Urinary bladder (tissue), 3 donors: ENCODE measurements at regions not wholly inside any gene's neighbourhood (a gene's known extent, or its start where the extent isn't known, plus 50 kb on each side); places are given as distances from the start of the nearest gene placed in this dataset.
A peak's percentile ranks its signal among the peaks of the same experiment; 100 is the strongest.
"Not testable (repeated sequence)": the region's sequence is repeated elsewhere in the genome, so short reads cannot be mapped to it uniquely, and the experiment has no call there.

Source experiments
- DNase-seq: peaks from one replicate; pipeline ENCODE4 v3.0.0-alpha.2; 2015; ENCODE audit errors: extremely low spot score
- H3K27ac ChIP-seq: one replicate; pipeline ENCODE4 v1.5.1; 2013; ENCODE audit warnings: low read depth, mild to moderate bottlenecking, moderate library complexity
- H3K36me3 ChIP-seq: one replicate; pipeline ENCODE4 v1.6.1; 2013; ENCODE audit warnings: mild to moderate bottlenecking, moderate library complexity; ENCODE audit not compliant: insufficient read depth
- H3K4me1 ChIP-seq: one replicate; pipeline ENCODE4 v1.6.1; 2013; ENCODE audit warnings: mild to moderate bottlenecking, moderate library complexity; ENCODE audit not compliant: insufficient read depth
- H3K4me3 ChIP-seq: one replicate; pipeline ENCODE4 v1.5.1; 2013; ENCODE audit warnings: low read depth, low read length
- WGBS: extraction: QIAGEN DNeasy Blood & Tissue Kit; methylation state at CpG from one replicate; pipeline ENCODE4 v1.1.7; 2013; 5-methylcytosine and 5-hydroxymethylcytosine counted together
- donor health status: healthy with polysubstance abuse.
- donor health status: healthy.

GRCh38 chr16:65315081-65315780 is 193.4 kb upstream of the CDH11 start:
- peak; percentile 35 for DNase-seq
- H3K4me3 ChIP-seq: no peak overlapping the region

GRCh38 chr16:65314627-65315008 is 192.8 kb upstream of the CDH11 start:
- Histone ChIP-seq H3K27ac (no peak overlapping the region), H3K4me3 (no peak overlapping the region), H3K4me1 (no peaks in the 10 kb centered on the region), H3K36me3 (no peaks in the 10 kb centered on the region)
- WGBS: 38% methylated on average over 2 of the region's 2 CpGs
- DNase-seq: no peak

More at GRCh38 chr16:65315081-65315780, 193.4 kb upstream of the CDH11 start:
- no peaks in the 10 kb centered on the region for H3K4me1 ChIP-seq
- WGBS: 44% methylated on average over 7 of the region's 7 CpGs
- H3K27ac ChIP-seq: no peak overlapping the region
- no peaks in the 10 kb centered on the region for H3K36me3 ChIP-seq

GRCh38 chr16:65313936-65314626 is 192.2 kb upstream of the CDH11 start:
- no peak for DNase-seq
- Histone ChIP-seq H3K4me3 (no peak overlapping the region), H3K27ac (no peak overlapping the region), H3K36me3 (no peaks in the 10 kb centered on the region), H3K4me1 (no peaks in the 10 kb centered on the region)
- 84% methylated on average over 5 of the region's 5 CpGs for WGBS

GRCh38 chr16:65312795-65313194 is 190.9 kb upstream of the CDH11 start:
- H3K36me3 ChIP-seq: no peaks in the 10 kb centered on the region
- no peak overlapping the region for H3K4me3 ChIP-seq
- H3K27ac ChIP-seq: no peak overlapping the region
- no peaks in the 10 kb centered on the region for H3K4me1 ChIP-seq
- 51% methylated on average over 3 of the region's 3 CpGs for WGBS
- DNase-seq: no peak

- no peaks in the 10 kb centered on the region for H3K4me1 ChIP-seq
- H3K4me3 ChIP-seq: no peak overlapping the region
- no peak for DNase-seq
- H3K36me3 ChIP-seq: no peaks in the 10 kb centered on the region
- no peak overlapping the region for H3K27ac ChIP-seq
- 30% methylated on average over 1 of the region's 1 CpG for WGBS
Observed at GRCh38 chr16:65312071-65312470, 190.2 kb upstream of the CDH11 start.

- WGBS: 77% methylated on average over 1 of the region's 1 CpG
Observed at GRCh38 chr16:65310491-65310890, 188.6 kb upstream of the CDH11 start.

GRCh38 chr16:65309354-65309753 is 187.5 kb upstream of the CDH11 start:
- Histone ChIP-seq H3K27ac (no peak overlapping the region), H3K4me3 (no peak overlapping the region), H3K36me3 (no peaks in the 10 kb centered on the region), H3K4me1 (no peaks in the 10 kb centered on the region)
- no peak for DNase-seq
- 27% methylated on average over 4 of the region's 4 CpGs for WGBS

More at GRCh38 chr16:65310491-65310890, 188.6 kb upstream of the CDH11 start:
- not testable (repeated sequence) for H3K4me3 ChIP-seq, H3K27ac ChIP-seq, H3K4me1 ChIP-seq, DNase-seq, H3K36me3 ChIP-seq

GRCh38 chr16:65308506-65308905 is 186.6 kb upstream of the CDH11 start:
- Histone ChIP-seq H3K4me3 (no peak overlapping the region), H3K36me3 (no peaks in the 10 kb centered on the region), H3K4me1 (no peaks in the 10 kb centered on the region), H3K27ac (no peak overlapping the region)
- DNase-seq: no peak
- WGBS: 82% methylated on average over 2 of the region's 2 CpGs

GRCh38 chr16:65307286-65307685 is 185.4 kb upstream of the CDH11 start:
- whole genome bisulfite sequencing: 84% methylated on average over 5 of the region's 5 CpGs
- Histone ChIP-seq H3K27ac (no peak overlapping the region), H3K4me3 (no peak overlapping the region), H3K4me1 (no peaks in the 10 kb centered on the region), H3K36me3 (no peaks in the 10 kb centered on the region)
- no peak for DNase-seq

- H3K4me3 ChIP-seq: no peak overlapping the region
- no peak overlapping the region for H3K27ac ChIP-seq
- no peaks in the 10 kb centered on the region for H3K36me3 ChIP-seq
- 74% methylated on average over 2 of the region's 2 CpGs for WGBS
- no peaks in the 10 kb centered on the region for H3K4me1 ChIP-seq
- no peak for DNase-seq
Observed at GRCh38 chr16:65306722-65307121, 184.9 kb upstream of the CDH11 start.

- H3K4me3 ChIP-seq: no peak overlapping the region
Observed at GRCh38 chr16:65306300-65306699, 184.4 kb upstream of the CDH11 start.

GRCh38 chr16:65305266-65305959 is 183.6 kb upstream of the CDH11 start:
- H3K4me3 ChIP-seq: no peak overlapping the region
- 33% methylated on average over 5 of the region's 5 CpGs for WGBS
- H3K4me1 ChIP-seq: no peaks in the 10 kb centered on the region
- no peak for DNase-seq
- no peak overlapping the region for H3K27ac ChIP-seq
- H3K36me3 ChIP-seq: no peaks in the 10 kb centered on the region

More at GRCh38 chr16:65306300-65306699, 184.4 kb upstream of the CDH11 start:
- Histone ChIP-seq H3K27ac (no peak overlapping the region), H3K4me1 (no peaks in the 10 kb centered on the region), H3K36me3 (no peaks in the 10 kb centered on the region)
- WGBS: 49% methylated on average over 1 of the region's 1 CpG
- no peak for DNase-seq

GRCh38 chr16:65301029-65301428 is 179.2 kb upstream of the CDH11 start:
- Histone ChIP-seq H3K27ac (no peak overlapping the region), H3K4me3 (no peak overlapping the region), H3K36me3 (no peaks in the 10 kb centered on the region), H3K4me1 (no peaks in the 10 kb centered on the region)
- DNase-seq: no peak
- WGBS: 96% methylated on average over 1 of the region's 1 CpG

GRCh38 chr16:65297453-65297852 is 175.6 kb upstream of the CDH11 start:
- Histone ChIP-seq H3K36me3 (no peaks in the 10 kb centered on the region), H3K4me3 (no peak overlapping the region), H3K4me1 (no peaks in the 10 kb centered on the region), H3K27ac (peak overlapping the region; percentile 59)
- DNase-seq: no peak
